GM18873 (cell line): ENCODE measurements at regions not wholly inside any gene's neighbourhood (a gene's known extent, or its start where the extent isn't known, plus 50 kb on each side); places are given as distances from the start of the nearest gene placed in this dataset.

Experiments
- ATAC-seq: cut with Tn5 transposase; IDR thresholded peaks from one replicate; pipeline ENCODE4 v1.9.1; 2021; ENCODE audit warnings: mild to moderate bottlenecking, moderate library complexity, moderate number of reproducible peaks; ENCODE audit not compliant: unreplicated experiment, low FRiP score

- ATAC-seq: no peak
Measured at GRCh38 chr2:53302455-53302854, 465.1 kb upstream of the CHAC2 start.

- ATAC-seq: no peak
Measured at GRCh38 chr2:53289309-53290006, 478.1 kb upstream of the CHAC2 start.

DNA sequence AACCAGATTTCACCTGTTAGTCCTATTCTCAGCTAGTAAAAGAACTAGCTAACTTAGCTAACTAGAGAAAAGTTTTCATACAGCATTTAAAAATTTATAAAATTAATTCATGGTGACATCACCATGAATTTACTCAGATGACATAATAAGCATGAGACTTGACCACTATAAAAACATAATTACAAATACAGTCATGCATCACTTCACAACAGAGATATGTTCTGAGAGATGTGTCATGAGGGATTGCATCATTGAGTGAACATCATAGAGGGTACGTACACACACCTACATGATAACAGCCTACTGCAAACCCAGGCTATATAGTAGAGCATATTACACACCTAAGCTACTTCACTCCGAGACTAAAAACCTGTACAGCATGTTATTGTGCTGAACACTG is 481.3 kb upstream of the CHAC2 start:
- ATAC-seq: no peak

DNA sequence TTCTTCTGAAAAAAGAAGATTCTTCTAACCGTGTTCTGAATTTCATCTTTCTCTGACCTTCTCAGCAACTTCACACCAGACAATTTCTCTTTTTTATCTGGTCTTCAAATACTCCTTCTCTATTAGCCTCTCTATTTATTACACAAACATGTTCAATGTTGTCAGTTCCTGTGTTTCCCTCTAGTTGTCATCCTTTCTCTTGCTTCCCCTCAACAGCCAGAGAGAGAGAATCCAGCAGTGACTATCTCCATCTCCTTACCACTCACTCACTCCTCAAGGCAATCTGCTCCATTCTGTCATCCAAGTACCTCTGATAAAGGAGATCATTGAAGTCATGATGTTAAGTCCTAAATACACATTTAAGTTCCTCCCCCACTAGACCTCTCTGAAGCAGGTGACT is 491.9 kb upstream of the CHAC2 start:
- no peak for ATAC-seq

GRCh38 chr2:53268626-53269025 is 499.0 kb upstream of the CHAC2 start:
- no peak for ATAC-seq

GRCh38 chr2:53268086-53268485 is 499.5 kb upstream of the CHAC2 start:
- ATAC-seq: no peak

- ATAC-seq: no peak
Measured at GRCh38 chr2:53265544-53266299, 501.9 kb upstream of the CHAC2 start.

DNA sequence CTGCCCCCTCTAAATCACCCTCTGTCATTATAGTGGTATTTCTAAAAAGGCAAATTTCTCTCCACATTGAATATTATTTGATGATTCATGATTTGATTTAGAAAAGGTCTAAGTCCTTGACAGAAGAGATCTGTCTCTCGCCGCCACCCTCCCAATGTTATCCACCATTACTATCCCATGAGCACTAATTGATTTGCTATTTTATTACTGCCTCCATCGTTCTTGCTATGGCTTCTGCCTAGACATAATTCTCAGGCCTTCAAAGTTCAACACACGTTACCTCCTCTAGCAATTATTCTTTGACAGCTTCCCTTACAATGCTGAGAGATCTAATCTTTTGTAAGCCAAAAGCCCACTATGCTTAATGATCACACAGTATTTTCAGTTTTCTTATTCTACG is 507.0 kb upstream of the CHAC2 start:
- no peak for ATAC-seq

- ATAC-seq: no peak
Measured at GRCh38 chr2:53259395-53260009, 508.1 kb upstream of the CHAC2 start.

DNA sequence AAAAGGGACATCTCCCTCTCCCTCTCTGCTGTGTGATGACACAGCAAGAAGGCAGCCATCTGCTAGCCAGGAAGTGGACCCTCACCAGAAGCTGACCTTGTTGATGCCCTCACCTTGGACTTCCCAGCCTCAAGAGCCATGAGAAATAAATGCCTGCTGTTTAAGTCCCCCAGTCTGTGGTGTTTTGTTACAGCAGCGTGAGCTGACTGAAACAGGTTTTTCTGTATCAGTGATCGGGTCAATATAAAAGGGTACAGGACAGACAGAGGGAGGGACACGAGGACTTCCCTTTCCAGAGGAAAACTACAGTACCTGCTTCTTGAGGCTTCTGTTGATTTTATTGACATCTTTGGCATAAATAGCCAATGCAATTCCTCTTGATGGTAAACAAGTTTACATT is 510.3 kb upstream of the CHAC2 start:
- no peak for ATAC-seq

DNA sequence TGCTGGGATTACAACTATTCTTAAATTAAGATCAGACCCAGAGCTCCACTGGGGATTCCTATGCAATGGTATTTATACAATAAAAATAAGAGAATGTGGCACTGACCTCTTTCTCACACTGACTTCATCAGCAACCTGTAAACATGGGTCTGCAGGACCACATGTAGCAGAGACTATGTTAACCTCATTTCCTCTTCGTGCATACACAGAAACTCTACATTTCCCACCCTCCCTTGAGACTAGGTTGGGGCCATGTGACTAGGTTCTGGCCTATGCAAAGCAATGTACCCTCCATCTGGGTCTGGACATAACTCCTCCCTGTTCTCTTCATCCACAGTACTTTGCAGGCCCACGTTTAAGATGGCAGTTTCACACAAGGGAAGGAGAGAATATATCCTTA is 514.4 kb upstream of the CHAC2 start:
- no peak for ATAC-seq

DNA sequence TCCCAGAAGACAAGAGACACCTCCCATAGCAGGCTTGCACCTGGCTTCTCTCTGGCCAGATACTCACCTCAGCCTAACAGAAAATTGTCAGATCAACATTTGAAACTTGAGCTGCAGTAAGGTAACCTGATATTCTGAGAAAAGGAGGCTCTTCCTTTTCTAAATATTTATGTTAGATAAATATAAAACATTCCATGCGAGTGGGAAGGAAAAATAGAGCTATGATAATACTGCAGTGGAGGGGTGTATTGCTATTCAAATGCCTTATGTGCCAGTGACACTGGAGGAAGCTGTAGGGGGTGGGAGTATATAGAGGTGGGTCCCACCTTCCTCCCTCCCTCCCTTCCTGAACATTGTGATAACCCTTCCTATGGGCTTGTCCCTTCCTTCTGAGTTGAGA is 515.5 kb upstream of the CHAC2 start:
- ATAC-seq: no peak

- no peak for ATAC-seq
Measured at GRCh38 chr2:53247956-53248735, 519.5 kb upstream of the CHAC2 start.

- ATAC-seq: no peak
Measured at GRCh38 chr2:53243430-53243829, 524.2 kb upstream of the CHAC2 start.

- no peak for ATAC-seq
Measured at GRCh38 chr2:53242090-53242489, 525.5 kb upstream of the CHAC2 start.

DNA sequence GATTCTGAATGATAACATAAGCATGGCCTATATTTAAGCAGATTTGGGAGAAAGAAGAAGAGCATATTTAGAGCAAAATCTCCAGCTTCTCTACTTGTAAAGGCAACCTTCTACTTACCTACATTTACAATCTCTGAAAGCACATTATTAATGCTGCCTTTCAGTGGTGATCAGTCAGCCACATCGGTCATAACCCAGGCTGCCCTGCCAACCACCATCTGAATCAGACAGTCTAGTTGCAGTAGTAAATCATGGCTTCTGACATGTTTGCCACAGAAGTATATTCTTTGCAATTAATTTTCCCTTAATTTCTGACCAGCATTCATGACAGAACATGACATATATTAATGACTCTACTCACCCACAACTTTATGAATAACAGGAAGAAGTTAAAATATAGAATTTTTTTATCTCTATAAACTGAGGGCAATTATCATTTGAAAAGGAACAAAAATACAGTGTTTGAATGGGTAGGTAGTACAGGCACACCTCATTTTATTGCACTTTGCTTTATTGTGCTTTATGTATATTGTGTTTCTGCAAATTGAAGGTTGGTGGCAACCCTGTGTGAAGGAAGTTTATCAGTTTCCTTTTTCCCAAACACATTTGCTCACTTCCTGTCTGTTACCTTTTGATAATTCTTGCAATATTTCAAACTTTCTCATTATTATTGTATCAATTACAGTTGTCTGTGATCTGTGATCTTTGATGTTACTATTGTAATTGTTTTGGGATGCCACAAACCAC is 531.6 kb upstream of the CHAC2 start:
- no peak for ATAC-seq

DNA sequence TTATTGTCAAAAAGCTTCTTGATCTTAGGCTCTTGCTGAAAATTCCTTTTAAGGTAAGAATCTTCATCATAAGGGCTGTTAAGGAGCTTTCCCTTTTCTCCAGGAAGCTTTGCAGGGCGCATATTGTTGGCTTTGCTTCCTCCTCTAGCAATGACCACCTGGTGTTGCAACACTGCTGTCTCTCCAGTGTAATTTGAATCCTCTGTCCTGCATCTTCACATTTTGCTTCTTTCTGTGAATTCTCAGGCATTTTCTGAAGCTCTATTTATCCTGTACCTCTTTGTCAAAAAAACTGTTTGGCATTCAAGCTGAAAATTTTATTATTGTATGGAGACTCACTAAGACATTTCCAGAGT is 533.1 kb upstream of the CHAC2 start:
- ATAC-seq: no peak

- ATAC-seq: no peak
Measured at GRCh38 chr2:53233759-53234547, 533.7 kb upstream of the CHAC2 start.

DNA sequence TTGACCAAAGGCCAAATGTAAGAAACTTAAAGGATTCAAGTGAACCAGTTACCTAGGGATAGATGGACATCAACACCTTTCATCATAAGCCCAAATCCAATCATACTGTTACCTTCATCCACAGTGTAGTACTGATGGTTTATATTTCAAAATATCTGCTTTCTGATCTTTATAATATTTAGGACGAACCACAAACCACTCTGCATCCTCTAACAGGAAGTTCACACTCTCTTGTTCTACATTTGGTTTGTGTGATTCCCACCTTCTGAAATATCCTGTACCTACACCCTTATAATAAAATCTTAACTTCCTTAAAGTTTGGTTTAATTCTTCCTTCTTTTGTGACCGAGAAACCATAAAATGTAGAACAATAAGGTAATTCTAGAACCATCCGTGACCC is 535.7 kb upstream of the CHAC2 start:
- no peak for ATAC-seq

DNA sequence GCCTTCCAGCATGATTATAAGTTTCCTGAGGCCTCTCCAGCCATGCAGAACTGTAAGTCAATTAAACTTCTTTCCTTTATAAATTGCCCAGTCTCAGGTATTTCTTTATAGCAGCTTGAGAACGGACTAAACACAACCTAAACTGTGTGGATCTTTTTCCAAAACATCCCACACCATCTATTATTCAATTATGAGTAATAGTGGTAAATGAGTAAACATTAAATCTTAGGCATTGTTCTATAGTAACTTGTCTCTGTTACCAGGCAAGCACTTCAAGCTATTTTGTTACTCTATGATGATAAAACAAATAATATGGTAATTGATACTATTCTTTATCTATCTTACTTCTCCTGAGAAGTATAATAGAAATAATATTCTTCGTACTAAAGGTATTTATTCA is 536.9 kb upstream of the CHAC2 start:
- ATAC-seq: no peak
